HCT116 (cell line): ENCODE measurements at regions not wholly inside any gene's neighbourhood (a gene's known extent, or its start where the extent isn't known, plus 50 kb on each side); places are given as distances from the start of the nearest gene placed in this dataset.

Source experiments
- ATAC-seq: fragments of 200-7000 bp; cut with Tn5 transposase; 2 replicates; pipeline ENCODE4 v1.9.1; 2020; ENCODE audit warnings: mild to moderate bottlenecking, moderate library complexity
- BruUV-seq: library from RNA; stranded (reverse); fragments of 400-500 nt; replicated peaks from 2 replicates; lab custom pipeline; 2021; lab: Mats Ljungman, UMichigan
- CTCF ChIA-PET: fragments of 300-600 bp; sonication (Branson Sonifier 250); formaldehyde crosslinking; loops from one replicate; lab custom pipeline; 2021; ENCODE audit warnings: antibody characterized with exemption; lab: Charles Lee
- POLR2A ChIA-PET: fragments of 300-600, 350-600 bp; sonication (Branson Sonifier 250); formaldehyde crosslinking; loops from one replicate; lab custom pipeline; 2021; ENCODE audit warnings: antibody characterized with exemption; lab: Charles Lee
- RAD21 ChIA-PET, 2 experiments: fragments of 300-600 bp; sonication (Branson Sonifier 250); formaldehyde crosslinking; loops; one replicate each; lab custom pipeline; 2023; ENCODE audit warnings: low total read pairs in 2 of 2; ENCODE audit not compliant: uncharacterized antibody in 2 of 2, unreplicated experiment in 2 of 2, low non-redundant PET in 1 of 2; lab: Charles Lee
- DNase-seq: peaks from one replicate; pipeline ENCODE4 v3.0.0-alpha.2; 2010; ENCODE audit warnings: low read depth, low spot score
- H2AFZ ChIP-seq: fragments of 200-600 bp; shearing (Covaris generic), sonication (generic); 2 replicates; pipeline ENCODE4 v1.6.1; 2017; ENCODE audit warnings: low read depth, mixed run types, mixed read lengths, antibody characterized with exemption, low read length; ENCODE audit not compliant: poor library complexity, severe bottlenecking
- H3K27ac ChIP-seq: 2 replicates; pipeline ENCODE4 v1.5.1; 2012; ENCODE audit warnings: low read depth, low read length
- H3K27me3 ChIP-seq: fragments of 200-600 bp; sonication (generic); 2 replicates; pipeline ENCODE4 v1.6.1; 2016; ENCODE audit warnings: mixed run types, low read length, mixed read lengths; ENCODE audit not compliant: insufficient read depth
- H3K36me3 ChIP-seq, 2 experiments: fragments of 200-500 bp in 1 of 2; fragments of 200-600 bp in 1 of 2; sonication (Bioruptor generic) in 1 of 2; sonication (generic) in 1 of 2; 2 replicates each; pipeline versions ENCODE4 v1.5.1 to v1.6.1; 2014 to 2016; ENCODE audit warnings: low read length in 2 of 2, inconsistent platforms in 1 of 2, mixed read lengths in 1 of 2, mixed run types in 1 of 2; ENCODE audit not compliant: insufficient read depth in 2 of 2, control insufficient read depth in 1 of 2
- H3K4me1 ChIP-seq, 2 experiments: fragments of 200-600 bp in 1 of 2; sonication (generic) in 1 of 2; 2 replicates each; pipeline versions ENCODE4 v1.5.1 to v1.6.1; 2012 to 2017; ENCODE audit warnings: low read length in 2 of 2, inconsistent platforms in 1 of 2, mild to moderate bottlenecking in 1 of 2, mixed read lengths in 1 of 2, mixed run types in 1 of 2, moderate library complexity in 1 of 2; ENCODE audit not compliant: insufficient read depth in 2 of 2, control insufficient read depth in 1 of 2
- H3K4me2 ChIP-seq: fragments of 200-600 bp; sonication (generic); 2 replicates; pipeline ENCODE4 v1.6.1; 2017; ENCODE audit warnings: mixed run types, low read length, mixed read lengths
- H3K4me3 ChIP-seq, 2 experiments: fragments of 200-600 bp in 1 of 2; sonication (generic) in 1 of 2; replicated peaks in 1 of 2; 2 replicates each; pipeline ENCODE4 v1.5.1; 2011 to 2016; ENCODE audit warnings: low read length in 2 of 2, control low read depth in 1 of 2, low read depth in 1 of 2, mild to moderate bottlenecking in 1 of 2, mixed read lengths in 1 of 2, mixed run types in 1 of 2
- H3K79me2 ChIP-seq: fragments of 200-600 bp; sonication (generic); 2 replicates; pipeline ENCODE4 v1.6.1; 2017; ENCODE audit warnings: mild to moderate bottlenecking, mixed run types, low read length, moderate library complexity, mixed read lengths; ENCODE audit not compliant: insufficient read depth
- H3K9ac ChIP-seq: fragments of 200-600 bp; sonication (generic); 2 replicates; pipeline ENCODE4 v1.6.1; 2016; ENCODE audit warnings: low read length, mixed read lengths
- H3K9me2 ChIP-seq: fragments of 200-600 bp; sonication (generic), shearing (Covaris generic); 2 replicates; pipeline ENCODE4 v1.6.1; 2017; ENCODE audit warnings: mixed run types, mild to moderate bottlenecking, moderate library complexity; ENCODE audit not compliant: insufficient read depth
- H3K9me3 ChIP-seq, 2 experiments: fragments of 200-500 bp in 1 of 2; fragments of 200-600 bp in 1 of 2; sonication (Bioruptor generic) in 1 of 2; sonication (generic) in 1 of 2; 2 replicates each; pipeline ENCODE4 v1.6.1; 2014 to 2017; ENCODE audit warnings: low read length in 2 of 2, mixed read lengths in 2 of 2, inconsistent platforms in 1 of 2, low read depth in 1 of 2, mild to moderate bottlenecking in 1 of 2, mixed run types in 1 of 2, moderate library complexity in 1 of 2; ENCODE audit not compliant: control insufficient read depth in 1 of 2, insufficient read depth in 1 of 2
- H4K20me1 ChIP-seq: fragments of 200-600 bp; sonication (generic), shearing (Covaris generic); 2 replicates; pipeline ENCODE4 v1.6.1; 2017; ENCODE audit warnings: mixed run types, mild to moderate bottlenecking, moderate library complexity; ENCODE audit not compliant: insufficient read depth
- CEBPB ChIP-seq: IDR thresholded peaks from 2 replicates; pipeline ENCODE4 v1.6.1; 2012; ENCODE audit warnings: low read depth
- EGR1 ChIP-seq: IDR thresholded peaks from 2 replicates; pipeline ENCODE4 v1.6.1; 2012; ENCODE audit warnings: low read depth
- MAX ChIP-seq: IDR thresholded peaks from 2 replicates; pipeline ENCODE4 v1.6.1; 2012
- YY1 ChIP-seq: IDR thresholded peaks from 2 replicates; pipeline ENCODE4 v1.6.1; 2011; ENCODE audit warnings: low read length, low read depth, moderate library complexity, mild to moderate bottlenecking; ENCODE audit not compliant: insufficient replicate concordance; ENCODE audit errors: extremely low read depth
- intact Hi-C: fragments of 100-400 bp; cut with micrococcal nuclease; formaldehyde crosslinking; loops from 2 replicates; pipeline ENCODE4 v1.10.0; 2022

GRCh38 chr18:34648269-34648985, 61.7 kb upstream of the DTNA start:
- Histone ChIP-seq H3K4me1 (peaks cover 6 to 24% of the 10 kb centered on the region in 2 experiments; a peak in 3 of 4 replicates), H3K9me3 (no peaks in the 10 kb centered on the region), H3K9ac (no peak overlapping the region), H4K20me1 (no peaks in the 10 kb centered on the region), H3K9me2 (no peaks in the 10 kb centered on the region), H2AFZ (no peak overlapping the region), H3K27ac (no peak overlapping the region), H3K36me3 (no peaks in the 10 kb centered on the region), H3K4me2 (no peak overlapping the region), H3K79me2 (no peaks in the 10 kb centered on the region), H3K27me3 (no peaks in the 10 kb centered on the region), H3K4me3 (no peak overlapping the region)
- BruUV-seq: no TSS peak
- intact Hi-C loops: no loop called here
- TF ChIP-seq MAX: no peak
- TF ChIP-seq CEBPB: no peak
- no peak for TF ChIP-seq EGR1
- ChIA-PET POLR2A (no interaction called here), RAD21 (no interaction called here), CTCF (interaction anchor here (1.4 to 3.7 kb wide), 2 partner anchors 13 kb away, joined by 6 to 21 read pairs; no protein-coding TSS in a partner anchor)
- ATAC-seq: no peak
- DNase-seq: no peak

- RAD21 ChIA-PET: no interaction called here
- intact Hi-C loops: no loop called here
- no peak for ATAC-seq
- H3K27me3 ChIP-seq: no peaks in the 10 kb centered on the region
- no peaks in the 10 kb centered on the region for H3K36me3 ChIP-seq
- H3K9me2 ChIP-seq: no peaks in the 10 kb centered on the region
- H3K4me2 ChIP-seq: no peak overlapping the region
- TF ChIP-seq YY1 (no peak), CEBPB (no peak)
- TF ChIP-seq, all 23 proteins: peak for 0
- Histone ChIP-seq H3K9ac (no peak overlapping the region), H3K27ac (no peak overlapping the region), H3K4me1 (peaks cover 6 to 24% of the 10 kb centered on the region in 2 experiments; a peak in 3 of 4 replicates), H4K20me1 (no peaks in the 10 kb centered on the region), H3K9me3 (no peaks in the 10 kb centered on the region), H2AFZ (no peak overlapping the region), H3K4me3 (no peak overlapping the region), H3K79me2 (no peaks in the 10 kb centered on the region)
- no peak for DNase-seq
- no TSS peak for BruUV-seq
- ChIA-PET POLR2A (no interaction called here), CTCF (interaction anchor here (1.4 kb wide), 1 partner anchor 12 kb away, joined by 6 read pairs; no protein-coding TSS in a partner anchor)
Observed at GRCh38 chr18:34649080-34649479, 61.0 kb upstream of the DTNA start.
